HepG2 (cell line): ENCODE measurements at regions not wholly inside any gene's neighbourhood (a gene's known extent, or its start where the extent isn't known, plus 50 kb on each side); places are given as distances from the start of the nearest gene placed in this dataset.

ENCODE experiments used
- ATAC-seq: fragments of 200-7000 bp; cut with Tn5 transposase; 3 replicates; pipeline ENCODE4 v1.9.1; 2020; ENCODE audit warnings: mild to moderate bottlenecking, moderate library complexity
- BruUV-seq: library from RNA; stranded (reverse); fragments of 400-500 nt; replicated peaks from 2 replicates; lab custom pipeline; 2021; lab: Mats Ljungman, UMichigan
- CTCF ChIA-PET: fragments of 300-600 bp; formaldehyde crosslinking; extraction: SDS; loops from one replicate; lab custom pipeline; 2021; ENCODE audit warnings: low total read pairs, inconsistent platforms, low intra/inter-chr PET ratio; lab: Yijun Ruan, JAX
- POLR2A ChIA-PET: fragments of 350-600 bp; sonication (Branson Sonifier 250); formaldehyde crosslinking; loops from one replicate; lab custom pipeline; 2020; ENCODE audit warnings: antibody characterized with exemption, inconsistent platforms; lab: Yijun Ruan, JAX
- DNase-seq: peaks from one replicate; pipeline ENCODE4 v3.0.0-alpha.2; 2015; ENCODE audit warnings: low spot score
- FAIRE-seq: peaks from 3 replicates; lab custom pipeline; 2011; peaks lifted over from hg19 to GRCh38; lab: Jason Lieb, UNC
- H2AFZ ChIP-seq: one replicate; pipeline ENCODE4 v1.6.1; 2011; ENCODE audit warnings: low read length, inconsistent platforms
- H3K27ac ChIP-seq: fragments of 300-600 bp; 3 replicates; pipeline ENCODE4 v1.8.0; 2011; ENCODE audit warnings: mixed run types, mild to moderate bottlenecking, mixed read lengths, low read length, inconsistent platforms; ENCODE audit not compliant: insufficient read depth; ENCODE audit errors: extremely low read length
- H3K27me3 ChIP-seq, 2 experiments: fragments of 200-600 bp in 1 of 2; 2 replicates in 1 of 2; 3 replicates in 1 of 2; pipeline versions ENCODE4 v1.6.0 to v1.8.0; 2011; ENCODE audit warnings: low read length in 2 of 2, mild to moderate bottlenecking in 2 of 2, moderate library complexity in 2 of 2, inconsistent platforms in 1 of 2; ENCODE audit not compliant: insufficient read depth in 2 of 2, control insufficient read depth in 1 of 2
- H3K36me3 ChIP-seq, 2 experiments: fragments of 200-600 bp in 1 of 2; replicated peaks in 1 of 2; 2 replicates in 1 of 2; 3 replicates in 1 of 2; pipeline versions ENCODE4 v1.5.1 to v1.8.0; 2011; ENCODE audit warnings: low read length in 2 of 2, inconsistent platforms in 1 of 2; ENCODE audit not compliant: insufficient read depth in 2 of 2, control insufficient read depth in 1 of 2
- H3K4me1 ChIP-seq: 2 replicates; pipeline ENCODE4 v1.5.1; 2012; ENCODE audit warnings: low read length, inconsistent platforms; ENCODE audit not compliant: insufficient read depth
- H3K4me2 ChIP-seq: 2 replicates; pipeline ENCODE4 v1.6.0; 2011; ENCODE audit warnings: low read depth, low read length, inconsistent platforms
- H3K4me3 ChIP-seq, 3 experiments: fragments of 200-600 bp in 1 of 3; sonication (generic), shearing (Covaris generic) in 1 of 3; replicated peaks in 1 of 3; 2 replicates each; pipeline ENCODE4 v1.5.1; 2011 to 2016; ENCODE audit warnings: low read length in 3 of 3, inconsistent platforms in 2 of 3, low read depth in 2 of 3, mild to moderate bottlenecking in 2 of 3, control low read depth in 1 of 3, mixed read lengths in 1 of 3; ENCODE audit not compliant: insufficient read depth in 1 of 3
- H3K79me2 ChIP-seq: one replicate; pipeline ENCODE4 v1.6.1; 2011; ENCODE audit warnings: low read length, inconsistent platforms; ENCODE audit not compliant: insufficient read depth
- H3K9ac ChIP-seq: 2 replicates; pipeline ENCODE4 v1.6.0; 2011; ENCODE audit warnings: mild to moderate bottlenecking, low read depth, low read length, inconsistent platforms; ENCODE audit not compliant: insufficient read depth
- H3K9me3 ChIP-seq: 2 replicates; pipeline ENCODE4 v1.5.1; 2012; ENCODE audit warnings: mild to moderate bottlenecking, low read length
- H4K20me1 ChIP-seq: 2 replicates; pipeline ENCODE4 v1.6.0; 2011; ENCODE audit warnings: inconsistent platforms, mild to moderate bottlenecking, low read length, moderate library complexity; ENCODE audit not compliant: insufficient read depth
- CEBPZ ChIP-seq: IDR thresholded peaks from 2 replicates; pipeline ENCODE4 v1.6.1; 2012; ENCODE audit warnings: low read length, improper control_type of control experiment
- DR1 ChIP-seq: sonication (generic); formaldehyde crosslinking; IDR thresholded peaks from 2 replicates; pipeline ENCODE4 v1.8.0; 2021; ENCODE audit warnings: mild to moderate bottlenecking, missing genetic modification reagents, inconsistent platforms
- LRRFIP1 ChIP-seq: sonication (generic); formaldehyde crosslinking; conservative IDR thresholded peaks from 2 replicates; pipeline ENCODE4 v1.4.0; 2020; ENCODE audit warnings: missing genetic modification reagents
- ZMYM4 ChIP-seq: sonication (generic); formaldehyde crosslinking; IDR thresholded peaks from 2 replicates; pipeline ENCODE4 v1.8.1; 2023; ENCODE audit warnings: mild to moderate bottlenecking, missing genetic modification reagents
- ZNF607 ChIP-seq: sonication (generic); formaldehyde crosslinking; IDR thresholded peaks from 2 replicates; pipeline ENCODE4 v1.5.1; 2020; ENCODE audit warnings: missing genetic modification reagents, mild to moderate bottlenecking, borderline replicate concordance
- WGBS: methylation state at CpG from one replicate; pipeline ENCODE4 v1.1.6; 2017; ENCODE audit warnings: low lambda C conversion rate; 5-methylcytosine and 5-hydroxymethylcytosine counted together
- in situ Hi-C: cut with HindIII; loops from 2 replicates; pipeline ENCODE4 v1.10.0; 2017; ENCODE audit warnings: low pct_unique_long_range_greater_than_20kb; ENCODE audit not compliant: extremely low pct_ligation_motif_present
- intact Hi-C: fragments of 100-400 bp; cut with micrococcal nuclease; formaldehyde crosslinking; loops from one replicate; pipeline ENCODE4 v1.10.0; 2022; ENCODE audit not compliant: unreplicated experiment

DNA sequence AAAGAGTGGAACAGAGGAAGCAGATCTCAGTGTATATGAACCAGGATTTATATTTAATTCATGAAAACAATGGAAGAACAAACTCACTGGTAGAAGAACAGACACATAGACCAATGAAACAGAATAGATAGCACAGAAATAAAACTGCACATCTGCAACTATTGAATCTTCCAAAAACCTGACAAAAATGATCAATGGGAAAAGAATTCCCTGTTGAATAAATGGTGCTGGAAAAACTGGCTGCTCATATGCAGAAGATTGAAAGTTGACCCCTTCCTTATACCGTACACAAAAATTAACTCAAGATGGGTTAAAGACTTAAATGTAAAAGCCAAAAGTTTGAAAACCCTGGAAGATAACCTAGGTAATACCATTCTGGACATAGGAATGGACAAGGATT, 391.0 kb downstream of the MAGEB5 start:
- ATAC-seq (no peak), DNase-seq (no peak), FAIRE-seq (no peak)
- no peak overlapping the region for H3K4me3 ChIP-seq
- H4K20me1 ChIP-seq, result no peaks in the 10 kb centered on the region
- ChIA-PET CTCF (no interaction called here), POLR2A (no interaction called here)
- H3K9ac ChIP-seq, result no peak overlapping the region
- no peaks in the 10 kb centered on the region for H3K4me1 ChIP-seq
- no TSS peak for BruUV-seq
- no peaks in the 10 kb centered on the region for H3K36me3 ChIP-seq
- no peak overlapping the region for H2AFZ ChIP-seq
- H3K27me3 ChIP-seq, result no peaks in the 10 kb centered on the region
- 0% methylated on average over 1 of the region's 1 CpG for WGBS
- H3K4me2 ChIP-seq, result no peak overlapping the region
- intact Hi-C loops, result no loop called here
- TF ChIP-seq ZNF607 (CRISPR knock-in tag) (no peak), DR1 (CRISPR knock-in tag) (no peak), ZMYM4 (CRISPR knock-in tag) (no peak), CEBPZ (no peak), LRRFIP1 (CRISPR knock-in tag) (no peak)
- H3K79me2 ChIP-seq, result no peaks in the 10 kb centered on the region
- no peak overlapping the region for H3K27ac ChIP-seq
- in situ Hi-C loops, result no loop called here
- H3K9me3 ChIP-seq, result no peaks in the 10 kb centered on the region
